Dedifferentiated amniotic fluid mesenchymal stem cell (primary cell): ENCODE measurements at regions not wholly inside any gene's neighbourhood (a gene's known extent, or its start where the extent isn't known, plus 50 kb on each side); places are given as distances from the start of the nearest gene placed in this dataset.

Source experiments
- DNase-seq: peaks from one replicate; pipeline ENCODE4 v3.0.0-alpha.2; 2016; ENCODE audit errors: extremely low spot score

DNA sequence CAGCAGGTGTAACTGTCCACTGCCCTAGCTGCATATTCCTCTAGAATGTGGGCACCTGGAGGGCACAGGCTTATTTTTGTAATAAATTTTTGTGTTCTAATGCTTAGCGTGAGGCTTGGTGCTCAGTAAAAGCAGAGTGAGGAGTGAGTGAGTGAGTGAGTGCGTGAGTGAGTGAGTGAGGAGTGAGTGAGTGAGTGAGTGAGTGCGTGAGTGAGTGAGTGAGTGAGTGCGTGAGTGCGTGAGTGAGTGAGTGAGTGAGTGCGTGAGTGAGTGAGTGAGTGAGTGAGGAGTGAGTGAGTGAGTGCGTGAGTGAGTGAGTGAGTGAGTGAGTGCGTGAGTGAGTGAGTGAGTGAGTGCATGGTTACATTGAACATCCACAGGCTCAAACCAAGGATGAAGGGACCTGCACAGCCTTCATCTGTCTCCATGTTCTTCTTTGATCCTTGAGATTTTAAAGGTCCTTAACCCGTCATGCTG is 371.5 kb downstream of the MED10 start:
- no peak for DNase-seq

- no peak for DNase-seq
Measured at GRCh38 chr5:6003040-6003825, 375.1 kb downstream of the MED10 start.

DNA sequence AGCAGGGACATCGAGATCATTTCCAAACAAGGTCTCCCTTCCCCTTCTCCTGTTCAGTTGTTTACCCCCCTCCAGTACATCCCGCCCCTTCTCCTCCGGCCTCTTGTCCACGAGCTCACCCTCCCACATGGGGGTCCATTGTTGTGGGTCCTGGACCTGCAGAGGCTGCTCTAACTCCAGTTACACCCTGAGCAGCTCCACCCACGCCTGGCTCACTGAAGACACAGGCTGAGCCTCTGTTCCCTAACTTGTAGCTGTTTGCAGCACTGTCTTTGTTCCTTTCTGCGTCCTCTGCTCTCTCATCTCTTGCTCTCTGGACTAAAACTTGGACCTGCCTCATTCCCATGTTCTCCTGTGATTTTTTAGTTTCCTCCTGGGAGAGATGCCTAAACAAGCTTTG is 377.5 kb downstream of the MED10 start:
- no peak for DNase-seq

GRCh38 chr5:5995819-5996218 is 382.5 kb downstream of the MED10 start:
- no peak for DNase-seq

DNA sequence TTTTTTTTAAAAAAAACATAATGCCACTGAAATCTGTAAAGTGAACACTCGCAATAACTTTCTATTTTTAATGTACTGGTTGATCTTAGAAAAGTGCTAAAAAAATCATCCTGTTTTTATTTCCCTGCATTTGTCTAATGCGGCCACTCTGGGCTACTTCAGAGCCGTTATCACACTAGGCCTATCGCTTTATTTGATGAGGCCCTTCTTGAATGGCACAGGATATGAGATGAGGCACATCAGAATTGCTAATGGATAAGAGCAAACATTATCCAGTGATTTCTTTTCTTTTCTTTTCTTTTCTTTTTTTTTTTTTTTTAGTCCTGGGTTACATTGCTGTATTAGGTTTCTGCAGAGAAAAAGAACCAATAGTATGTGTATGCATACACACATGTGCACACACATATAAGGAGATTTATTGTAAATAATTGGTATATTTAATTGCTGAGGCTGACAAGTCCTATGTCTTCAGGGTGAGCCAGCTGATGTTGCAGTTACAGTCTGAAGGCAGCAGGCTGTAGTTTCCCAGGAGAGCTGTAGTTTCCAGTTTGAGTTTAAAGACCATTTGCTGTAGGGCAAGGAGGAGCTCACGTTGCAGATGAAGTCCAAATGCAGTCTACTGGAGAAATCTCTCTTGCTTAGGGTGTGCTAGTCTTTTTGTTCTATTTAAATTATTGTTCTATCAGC is 391.7 kb downstream of the MED10 start:
- no peak for DNase-seq

DNA sequence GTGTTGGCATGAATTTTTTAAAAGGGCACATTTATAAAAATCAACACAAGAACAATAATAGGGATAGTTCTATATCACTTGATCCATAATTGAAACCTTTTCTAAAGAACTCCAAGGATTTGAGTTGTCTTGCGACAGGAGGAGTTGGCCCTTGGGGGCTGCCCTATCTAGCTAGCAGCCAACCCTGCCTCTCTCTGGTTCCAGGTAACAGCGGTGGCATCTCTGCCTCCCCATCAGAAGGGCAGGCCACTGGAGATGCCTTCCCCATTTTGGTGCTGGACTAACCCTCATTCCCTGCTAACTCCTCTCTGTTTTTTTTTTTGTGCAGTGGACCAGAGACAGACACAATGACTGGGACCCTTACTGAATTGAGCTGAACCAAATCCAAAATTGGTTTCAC is 393.0 kb downstream of the MED10 start:
- no peak for DNase-seq

- no peak for DNase-seq
Measured at GRCh38 chr5:5983261-5983980, 394.9 kb downstream of the MED10 start.

DNA sequence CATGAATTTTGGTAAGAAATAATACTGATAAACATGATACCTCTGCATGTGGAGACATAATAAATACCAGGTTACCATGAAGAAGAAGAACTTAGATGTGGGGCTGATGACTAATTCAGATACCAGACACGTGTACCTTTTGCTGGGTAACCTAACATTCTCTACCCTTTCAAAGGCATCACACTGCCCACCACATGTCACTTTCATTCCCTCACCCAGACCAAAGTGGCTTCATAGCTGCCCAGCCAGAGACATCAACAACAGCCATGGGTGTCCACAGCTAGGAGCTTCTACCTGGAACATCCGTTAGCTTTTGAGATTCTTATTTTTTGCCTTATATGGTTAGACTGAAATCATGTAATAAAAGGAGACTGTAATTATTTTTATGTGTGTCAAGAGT is 396.8 kb downstream of the MED10 start:
- no peak for DNase-seq

DNA sequence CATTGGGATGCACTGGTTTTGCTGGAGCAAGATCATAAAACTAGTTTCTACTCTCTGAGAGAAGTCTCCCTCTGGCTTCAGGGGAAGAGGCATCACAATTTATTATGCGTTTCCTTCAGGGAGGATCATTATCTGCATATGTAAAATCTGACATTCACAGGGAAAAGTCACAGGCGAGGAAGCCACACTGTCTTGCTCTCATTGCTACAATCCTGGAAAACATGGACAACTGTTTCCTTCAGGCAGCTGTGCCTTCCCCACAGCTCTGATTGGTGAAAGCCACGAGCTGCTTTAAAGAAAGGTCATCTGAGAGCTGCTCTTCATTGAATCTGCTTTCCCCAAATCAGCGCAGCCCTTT is 397.8 kb downstream of the MED10 start:
- no peak for DNase-seq

- no peak for DNase-seq
Measured at GRCh38 chr5:5979761-5980537, 398.4 kb downstream of the MED10 start.

DNA sequence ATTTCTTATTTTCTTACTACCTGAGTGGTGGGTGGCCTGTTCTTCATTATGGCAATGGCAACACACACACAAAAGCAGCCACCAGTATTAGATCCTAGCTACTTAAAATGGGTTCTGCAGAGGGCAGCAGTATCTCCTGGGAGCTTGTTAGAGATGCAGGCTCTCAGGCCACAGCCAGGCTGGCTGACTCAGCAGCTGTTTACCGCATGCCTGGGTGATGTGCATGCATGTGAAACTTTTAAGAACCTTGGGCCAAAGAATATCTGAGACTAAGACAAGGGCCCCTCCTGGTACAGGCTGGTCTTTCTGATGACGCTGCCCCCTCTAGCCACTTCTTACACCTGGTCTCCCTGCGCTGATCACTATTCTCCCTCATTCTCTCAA is 399.0 kb downstream of the MED10 start:
- DNase-seq: no peak

GRCh38 chr5:5978501-5979376 is 399.6 kb downstream of the MED10 start:
- no peak for DNase-seq

GRCh38 chr5:5971203-5971602 is 407.1 kb downstream of the MED10 start:
- no peak for DNase-seq

GRCh38 chr5:5969942-5970483 is 408.3 kb downstream of the MED10 start:
- no peak for DNase-seq

- no peak for DNase-seq
Measured at GRCh38 chr5:5968981-5969380, 409.4 kb downstream of the MED10 start.

GRCh38 chr5:5967944-5968343 is 410.4 kb downstream of the MED10 start:
- DNase-seq: no peak

DNA sequence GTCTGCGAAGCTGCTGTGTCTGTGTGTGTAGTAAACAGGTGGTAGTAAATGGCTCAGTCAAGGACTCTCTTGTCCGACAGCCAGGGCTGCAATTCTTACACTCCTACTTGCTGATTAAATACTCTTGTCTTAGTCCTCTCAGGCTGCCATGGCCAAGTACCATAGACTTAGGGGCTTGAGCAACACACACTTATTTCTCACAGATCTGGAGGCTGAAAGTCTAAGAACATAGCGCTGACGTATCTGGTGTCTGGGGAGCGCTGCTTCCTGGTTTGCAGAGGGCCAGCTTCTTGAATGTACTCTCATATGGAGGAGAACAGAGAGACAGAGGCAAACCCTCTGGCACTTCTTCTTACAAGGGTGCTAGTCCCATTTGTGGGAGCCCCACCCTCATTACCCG is 411.0 kb downstream of the MED10 start:
- no peak for DNase-seq

GRCh38 chr5:5965132-5965531 is 413.2 kb downstream of the MED10 start:
- DNase-seq: no peak

DNA sequence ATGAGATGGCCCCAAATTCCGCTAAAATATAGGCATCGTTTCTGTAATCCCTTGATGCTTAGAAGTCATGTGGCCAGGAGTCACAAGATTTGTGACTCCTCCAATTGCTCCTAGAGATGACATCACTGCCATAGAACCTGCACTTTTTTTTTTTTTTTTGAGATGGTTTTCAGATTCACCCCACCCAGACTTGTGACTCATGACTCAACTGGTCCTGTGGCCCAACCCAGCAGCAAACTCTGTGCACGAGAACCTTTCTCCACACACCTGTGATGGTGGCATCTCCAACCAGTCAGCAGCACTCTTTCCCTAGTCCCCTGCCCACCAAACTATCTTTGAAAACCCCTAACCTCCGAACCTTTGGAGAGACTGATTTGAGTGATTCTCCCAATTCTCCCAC is 414.0 kb downstream of the MED10 start:
- DNase-seq: no peak

DNA sequence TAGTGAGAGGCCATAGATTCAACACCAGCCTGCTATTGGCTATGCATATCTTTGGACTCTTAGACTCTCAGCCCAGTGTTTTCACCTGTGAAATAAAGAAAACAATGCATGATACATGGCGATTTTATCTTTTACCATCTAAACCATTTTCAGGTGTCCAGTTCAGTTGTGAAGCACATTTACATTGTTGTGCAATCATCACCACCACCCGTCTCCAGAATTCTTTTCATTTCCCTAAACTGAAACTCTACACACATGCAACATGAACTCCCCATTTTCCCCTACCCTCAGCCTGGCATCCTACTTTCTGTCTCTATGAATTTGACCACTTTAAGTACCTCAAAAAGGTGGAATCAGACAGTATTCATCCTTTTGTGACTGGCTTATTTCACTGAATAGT is 420.6 kb downstream of the MED10 start:
- no peak for DNase-seq

GRCh38 chr5:5954275-5954598 is 424.1 kb downstream of the MED10 start:
- no peak for DNase-seq
